ENCODE measurements at regions not wholly inside any gene's neighbourhood (a gene's known extent, or its start where the extent isn't known, plus 50 kb on each side); places are given as distances from the start of the nearest gene placed in this dataset.

- in situ Hi-C loops (cut with HindIII; ENCODE audit: low sequenced_read_pairs), result no loop called here
- no peak for DNase-seq (ENCODE audit: low read depth)
- no peak overlapping the region for H3K4me3 ChIP-seq (ENCODE audit: low read depth, low read length)
- no peak for TF ChIP-seq CTCF (IDR thresholded peaks at IDR 0.05; ENCODE audit: low read depth, low read length, missing control alignments)
Observed at GRCh38 chr2:15772086-15772595, 168.2 kb upstream of the MYCN start.

- DNase-seq (ENCODE audit: low read depth), result no peak
- H3K4me3 ChIP-seq (ENCODE audit: low read depth, low read length), result no peak overlapping the region
- TF ChIP-seq CTCF (IDR thresholded peaks at IDR 0.05; ENCODE audit: low read depth, low read length, missing control alignments), result no peak
- in situ Hi-C loops (cut with HindIII; ENCODE audit: low sequenced_read_pairs), result no loop called here
Observed at GRCh38 chr2:15772681-15773080, 167.7 kb upstream of the MYCN start.

GRCh38 chr2:15773204-15773603, 167.1 kb upstream of the MYCN start:
- in situ Hi-C loops (cut with HindIII; ENCODE audit: low sequenced_read_pairs), result no loop called here
- DNase-seq (ENCODE audit: low read depth), result no peak
- no peak for TF ChIP-seq CTCF (IDR thresholded peaks at IDR 0.05; ENCODE audit: low read depth, low read length, missing control alignments)
- H3K4me3 ChIP-seq (ENCODE audit: low read depth, low read length), result no peak overlapping the region

- no peak for TF ChIP-seq CTCF (IDR thresholded peaks at IDR 0.05; ENCODE audit: low read depth, low read length, missing control alignments)
- in situ Hi-C loops (cut with HindIII; ENCODE audit: low sequenced_read_pairs), result no loop called here
- no peak for DNase-seq (ENCODE audit: low read depth)
- no peak overlapping the region for H3K4me3 ChIP-seq (ENCODE audit: low read depth, low read length)
Observed at GRCh38 chr2:15773846-15774245, 166.5 kb upstream of the MYCN start.

GRCh38 chr2:15775753-15776628, 164.4 kb upstream of the MYCN start:
- no peak for TF ChIP-seq CTCF (IDR thresholded peaks at IDR 0.05; ENCODE audit: low read depth, low read length, missing control alignments)
- H3K4me3 ChIP-seq (ENCODE audit: low read depth, low read length), result no peak overlapping the region
- in situ Hi-C loops (cut with HindIII; ENCODE audit: low sequenced_read_pairs), result no loop called here
- DNase-seq (ENCODE audit: low read depth), result no peak

GRCh38 chr2:15776629-15776919, 163.8 kb upstream of the MYCN start:
- TF ChIP-seq CTCF (IDR thresholded peaks at IDR 0.05; ENCODE audit: low read depth, low read length, missing control alignments), result no peak
- no peak for DNase-seq (ENCODE audit: low read depth)
- H3K4me3 ChIP-seq (ENCODE audit: low read depth, low read length), result no peak overlapping the region
- in situ Hi-C loops (cut with HindIII; ENCODE audit: low sequenced_read_pairs), result no loop called here

Measured in astrocyte of the cerebellum (primary cell).